A673 (cell line): ENCODE measurements at regions not wholly inside any gene's neighbourhood (a gene's known extent, or its start where the extent isn't known, plus 50 kb on each side); places are given as distances from the start of the nearest gene placed in this dataset.

Experiments used
- EZH2 ChIP-seq: fragments of 200-600 bp; sonication (generic); IDR thresholded peaks from 2 replicates; pipeline ENCODE4 v1.6.1; 2017; ENCODE audit warnings: borderline replicate concordance, low read depth, mild to moderate bottlenecking, mixed read lengths, antibody characterized with exemption, low read length; ENCODE audit not compliant: poor library complexity, severe bottlenecking
- TF ChIP-seq, protein P1 (sequence below): fragments of 300-800, 200-600 bp; sonication (generic); conservative IDR thresholded peaks from 2 replicates; pipeline ENCODE4 v1.5.1; 2017; ENCODE audit warnings: low read depth, mild to moderate bottlenecking, antibody characterized with exemption, low read length, moderate library complexity, mixed read lengths

DNA sequence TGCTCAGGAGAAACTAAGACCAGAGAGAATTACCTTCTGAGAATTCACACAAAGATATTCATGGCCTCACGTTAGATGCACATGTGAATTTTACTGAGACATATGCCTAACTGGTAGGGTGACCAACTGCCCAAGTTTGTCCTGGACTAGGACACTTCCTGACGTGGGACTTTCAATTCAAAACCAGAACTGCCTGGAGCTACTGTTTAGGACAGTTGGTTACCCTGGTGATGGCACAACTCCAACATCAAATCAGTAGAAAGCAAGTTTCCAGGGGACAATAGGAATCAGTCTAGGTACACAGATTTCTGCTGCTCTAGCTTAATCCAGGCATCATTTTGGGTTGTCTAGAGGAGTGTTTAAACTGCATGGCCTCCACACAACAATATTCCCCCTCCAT, 178.7 kb downstream of the GXYLT1 start:
- TF ChIP-seq, protein P1, sequence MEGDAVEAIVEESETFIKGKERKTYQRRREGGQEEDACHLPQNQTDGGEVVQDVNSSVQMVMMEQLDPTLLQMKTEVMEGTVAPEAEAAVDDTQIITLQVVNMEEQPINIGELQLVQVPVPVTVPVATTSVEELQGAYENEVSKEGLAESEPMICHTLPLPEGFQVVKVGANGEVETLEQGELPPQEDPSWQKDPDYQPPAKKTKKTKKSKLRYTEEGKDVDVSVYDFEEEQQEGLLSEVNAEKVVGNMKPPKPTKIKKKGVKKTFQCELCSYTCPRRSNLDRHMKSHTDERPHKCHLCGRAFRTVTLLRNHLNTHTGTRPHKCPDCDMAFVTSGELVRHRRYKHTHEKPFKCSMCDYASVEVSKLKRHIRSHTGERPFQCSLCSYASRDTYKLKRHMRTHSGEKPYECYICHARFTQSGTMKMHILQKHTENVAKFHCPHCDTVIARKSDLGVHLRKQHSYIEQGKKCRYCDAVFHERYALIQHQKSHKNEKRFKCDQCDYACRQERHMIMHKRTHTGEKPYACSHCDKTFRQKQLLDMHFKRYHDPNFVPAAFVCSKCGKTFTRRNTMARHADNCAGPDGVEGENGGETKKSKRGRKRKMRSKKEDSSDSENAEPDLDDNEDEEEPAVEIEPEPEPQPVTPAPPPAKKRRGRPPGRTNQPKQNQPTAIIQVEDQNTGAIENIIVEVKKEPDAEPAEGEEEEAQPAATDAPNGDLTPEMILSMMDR = no peak
- no peak for TF ChIP-seq EZH2
